ENCODE measurements at regions not wholly inside any gene's neighbourhood (a gene's known extent, or its start where the extent isn't known, plus 50 kb on each side); places are given as distances from the start of the nearest gene placed in this dataset.

GRCh38 chr12:124440031-124440626 is 127.3 kb downstream of the NCOR2 start:
- in situ Hi-C loops (cut with MboI): no loop called here
- H3K79me2 ChIP-seq (ENCODE audit: control insufficient read depth, insufficient read depth, low read length): no peaks in the 10 kb centered on the region; the same call in 1 of the 2 replicates
- ATAC-seq: no peak
- H2AFZ ChIP-seq (ENCODE audit: control insufficient read depth, low read depth, low read length): no peak overlapping the region
- ChIA-PET SMC1A (ENCODE audit: uncharacterized antibody, unreplicated experiment) (no interaction called here), CTCF (no interaction called here), RAD21 (ENCODE audit: unreplicated experiment) (no interaction called here), POLR2A (no interaction called here)
- no peaks in the 10 kb centered on the region for H3K4me1 ChIP-seq (ENCODE audit: control insufficient read depth, insufficient read depth, low read length)
- BruUV-seq (replicated peaks): no TSS peak
- no peak for DNase-seq (ENCODE audit: low read depth, low spot score)
- FAIRE-seq: no peak
- peaks cover 15 to 16% of the 10 kb centered on the region in 2 experiments; a peak in 3 of 4 replicates for H3K36me3 ChIP-seq (ENCODE audit: control insufficient read depth in 2 of 2, insufficient read depth in 2 of 2, low read length in 1 of 2)
- no peak overlapping the region for H3K4me3 ChIP-seq
- no peak overlapping the region for H3K4me2 ChIP-seq (ENCODE audit: control insufficient read depth, insufficient read depth)
- no peak overlapping the region for H3K27ac ChIP-seq (ENCODE audit: control insufficient read depth, insufficient read depth)
- 0 out of 2 replicates have a peak, but pooled peaks cover 3% of the 10 kb centered on the region for H4K20me1 ChIP-seq (ENCODE audit: control insufficient read depth, insufficient read depth)
- WGBS (ENCODE audit: insufficient coverage, insufficient replicate concordance, low lambda C conversion rate, missing lambda C conversion rate): 94% methylated on average over 13 of the region's 13 CpGs
- intact Hi-C loops (cut with micrococcal nuclease; ENCODE audit: unreplicated experiment): no loop called here
- no peak overlapping the region for H3K9ac ChIP-seq (ENCODE audit: control insufficient read depth, insufficient read depth, low read length)
- no peaks in the 10 kb centered on the region for H3K27me3 ChIP-seq (replicated peaks in 1 of 2; ENCODE audit: control insufficient read depth in 2 of 2, insufficient read depth in 2 of 2, low read length in 1 of 2)
- H3K9me3 ChIP-seq (replicated peaks; ENCODE audit: control insufficient read depth, insufficient read depth, low read length): no peaks in the 10 kb centered on the region
- TF ChIP-seq FOXK2 (IDR thresholded peaks at IDR 0.05): no peak
- no peak for TF ChIP-seq ATF2 (IDR thresholded peaks at IDR 0.05; ENCODE audit: low read length)
- no peak for TF ChIP-seq ETV6 (conservative IDR thresholded peaks at IDR 0.05 in 1 of 2, IDR thresholded peaks at IDR 0.05 in 1 of 2; ENCODE audit: borderline replicate concordance in 1 of 2, low read depth in 1 of 2)
- no peak for TF ChIP-seq CHD4 (IDR thresholded peaks at IDR 0.05)
- TF ChIP-seq HDAC6 (IDR thresholded peaks at IDR 0.05; ENCODE audit: unreplicated experiment): no peak
- TF ChIP-seq KDM1A (IDR thresholded peaks at IDR 0.05; ENCODE audit: borderline replicate concordance): no peak
- no peak for TF ChIP-seq E2F4 (IDR thresholded peaks at IDR 0.05; ENCODE audit: low read depth, low read length)

Measured in GM12878 (cell line).